ENCODE measurements at regions not wholly inside any gene's neighbourhood (a gene's known extent, or its start where the extent isn't known, plus 50 kb on each side); places are given as distances from the start of the nearest gene placed in this dataset.
"Not testable (repeated sequence)": the region's sequence is repeated elsewhere in the genome, so short reads cannot be mapped to it uniquely, and the experiment has no call there.

GRCh38 chr13:109983447-109983846 lies 197.1 kb upstream of the IRS2 start:
- no peak overlapping the region for H3K4me3 ChIP-seq (ENCODE audit: low read length)
- no peak for DNase-seq (ENCODE audit: low read depth)
- TF ChIP-seq CTCF (IDR thresholded peaks at IDR 0.05; ENCODE audit: insufficient read depth, low read depth, low read length, missing control alignments) = no peak

GRCh38 chr13:109981000-109981399 lies 194.6 kb upstream of the IRS2 start:
- no peak for DNase-seq (ENCODE audit: low read depth)
- no peak overlapping the region for H3K4me3 ChIP-seq (ENCODE audit: low read length)
- TF ChIP-seq CTCF (IDR thresholded peaks at IDR 0.05; ENCODE audit: insufficient read depth, low read depth, low read length, missing control alignments) = no peak

GRCh38 chr13:109979676-109980075 lies 193.3 kb upstream of the IRS2 start:
- not testable (repeated sequence) for DNase-seq (ENCODE audit: low read depth); H3K4me3 ChIP-seq (ENCODE audit: low read length)

- no peak for TF ChIP-seq CTCF (IDR thresholded peaks at IDR 0.05; ENCODE audit: insufficient read depth, low read depth, low read length, missing control alignments)
- H3K4me3 ChIP-seq (ENCODE audit: low read length) = no peak overlapping the region
- peak; percentile 87 for DNase-seq (ENCODE audit: low read depth)
Measured at GRCh38 chr13:109979228-109979627, 192.8 kb upstream of the IRS2 start.

GRCh38 chr13:109977212-109977968 lies 191.0 kb upstream of the IRS2 start:
- no peak for TF ChIP-seq CTCF (IDR thresholded peaks at IDR 0.05; ENCODE audit: insufficient read depth, low read depth, low read length, missing control alignments)
- H3K4me3 ChIP-seq (ENCODE audit: low read length) = no peak overlapping the region
- DNase-seq (ENCODE audit: low read depth) = no peak

GRCh38 chr13:109976206-109976997 lies 190.0 kb upstream of the IRS2 start:
- DNase-seq (ENCODE audit: low read depth) = no peak
- no peak overlapping the region for H3K4me3 ChIP-seq (ENCODE audit: low read length)
- no peak for TF ChIP-seq CTCF (IDR thresholded peaks at IDR 0.05; ENCODE audit: insufficient read depth, low read depth, low read length, missing control alignments)

- no peak overlapping the region for H3K4me3 ChIP-seq (ENCODE audit: low read length)
- no peak for TF ChIP-seq CTCF (IDR thresholded peaks at IDR 0.05; ENCODE audit: insufficient read depth, low read depth, low read length, missing control alignments)
- no peak for DNase-seq (ENCODE audit: low read depth)
Measured at GRCh38 chr13:109974354-109974753, 188.0 kb upstream of the IRS2 start.
